GM19043 (cell line): ENCODE measurements at regions not wholly inside any gene's neighbourhood (a gene's known extent, or its start where the extent isn't known, plus 50 kb on each side); places are given as distances from the start of the nearest gene placed in this dataset.

Experiments
- ATAC-seq: cut with Tn5 transposase; IDR thresholded peaks from one replicate; pipeline ENCODE4 v1.9.1; 2021; ENCODE audit warnings: low read depth; ENCODE audit not compliant: unreplicated experiment

DNA sequence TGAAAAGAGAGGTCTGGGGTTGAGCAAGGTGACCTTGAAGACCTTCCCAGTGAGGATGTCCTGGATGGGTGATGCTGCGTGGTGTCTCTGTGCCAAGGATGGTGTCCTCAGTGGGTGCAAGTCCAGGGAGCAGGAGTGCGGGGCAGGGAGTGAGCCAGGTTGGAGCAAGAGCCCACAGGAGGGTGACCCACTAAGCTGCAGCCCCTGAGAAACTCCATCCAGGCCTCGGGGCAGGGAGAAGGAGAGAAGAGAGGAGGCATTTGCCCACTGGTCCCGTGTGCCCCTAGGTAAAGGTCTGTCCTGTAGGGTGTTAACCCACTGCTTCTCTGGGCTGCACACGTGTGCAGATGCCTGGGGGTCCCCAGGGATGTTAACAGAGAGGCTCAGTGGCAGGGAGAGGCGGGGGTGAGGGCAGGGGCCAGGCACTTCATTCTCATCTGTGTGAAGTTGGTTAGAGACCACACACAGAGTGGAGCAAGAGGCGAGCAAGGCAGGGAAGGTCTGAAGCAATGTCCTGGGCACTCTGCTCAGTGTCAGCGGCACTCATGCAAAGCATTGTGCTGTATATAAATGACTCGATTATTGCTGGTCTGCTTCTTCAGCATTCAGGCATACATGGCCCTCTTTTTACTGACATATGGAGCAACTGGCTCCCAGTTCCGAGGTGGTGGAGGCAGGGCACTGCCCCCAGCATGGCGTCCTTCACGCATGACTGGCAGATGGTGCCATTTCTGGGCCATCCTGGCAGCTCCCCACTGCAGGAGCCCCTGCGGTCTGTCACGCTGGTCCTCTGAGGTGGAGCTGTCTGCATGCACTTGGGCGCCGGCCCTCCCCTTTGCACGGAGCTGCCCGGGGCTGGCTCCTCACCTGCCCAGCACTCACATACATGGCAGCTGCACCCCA is 117.2 kb upstream of the HS6ST1 start:
- ATAC-seq = no peak

GRCh38 chr2:128436479-128437203 is 118.0 kb upstream of the HS6ST1 start:
- no peak for ATAC-seq

GRCh38 chr2:128437204-128437565 is 118.5 kb upstream of the HS6ST1 start:
- no peak for ATAC-seq

DNA sequence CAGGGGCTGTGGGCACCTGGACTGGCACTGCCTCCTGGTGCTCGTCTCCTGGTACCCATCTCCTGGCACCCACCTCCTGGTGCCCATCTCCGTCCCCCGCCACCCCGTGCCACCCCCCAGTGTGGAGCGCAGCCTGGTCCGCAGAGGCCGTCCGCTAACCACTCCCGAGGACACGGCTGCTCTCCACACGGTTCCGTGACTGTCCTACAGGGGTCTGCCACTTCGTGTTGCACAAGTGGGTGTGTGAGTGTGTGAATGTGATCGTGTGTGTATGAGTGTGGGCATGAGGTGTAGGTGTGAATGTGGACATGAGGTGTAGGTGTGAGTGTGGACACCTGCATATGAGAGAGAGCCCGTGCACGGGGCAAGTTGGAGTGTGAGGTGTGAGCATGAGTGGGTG is 119.4 kb upstream of the HS6ST1 start:
- ATAC-seq = no peak

- ATAC-seq = no peak
Observed at GRCh38 chr2:128438586-128438985, 119.9 kb upstream of the HS6ST1 start.

- ATAC-seq = no peak
Observed at GRCh38 chr2:128439031-128439790, 120.5 kb upstream of the HS6ST1 start.

DNA sequence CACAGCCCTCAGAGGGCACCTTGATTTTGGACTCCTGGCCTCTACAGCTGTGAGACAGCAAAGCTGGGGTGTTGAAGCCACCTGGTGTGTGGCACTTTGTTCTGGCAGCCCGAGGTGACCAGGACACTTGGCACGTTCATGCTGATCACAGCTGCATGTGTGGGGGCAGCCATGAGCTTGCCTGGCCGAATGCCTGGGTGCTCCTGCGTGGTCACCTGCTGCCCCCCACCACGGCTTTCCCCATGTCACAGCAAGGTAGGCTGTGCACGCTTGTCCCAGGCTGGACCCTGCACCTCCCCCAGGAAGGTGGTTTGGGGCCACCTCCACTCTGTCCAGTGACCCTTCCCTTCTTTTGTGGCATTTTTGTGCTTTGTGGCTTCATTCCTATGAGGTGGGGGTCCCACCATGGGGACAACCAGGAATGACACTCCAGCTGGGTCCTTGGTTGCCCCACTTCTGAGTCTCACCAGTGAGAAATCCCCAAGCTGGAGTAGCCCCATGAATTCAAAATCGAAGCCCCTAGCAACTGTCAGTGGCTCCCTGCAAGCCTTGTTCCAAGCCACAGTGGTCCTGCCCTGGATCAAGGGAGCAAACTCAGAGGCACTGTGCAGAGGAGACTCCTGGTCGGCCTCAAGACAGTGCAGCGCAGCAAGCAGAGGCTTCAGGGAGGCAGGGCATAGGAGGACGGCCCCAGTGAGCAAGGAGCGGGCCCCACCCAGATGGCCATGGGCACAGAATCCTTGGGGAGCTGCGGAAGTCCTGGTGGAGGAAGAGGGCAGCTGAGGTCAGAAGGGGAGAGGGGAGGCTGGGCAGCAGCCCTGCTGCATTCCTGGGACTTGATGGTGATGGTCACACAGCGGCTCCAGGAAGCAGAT is 121.4 kb upstream of the HS6ST1 start:
- ATAC-seq = no peak

GRCh38 chr2:128440666-128441340 is 122.1 kb upstream of the HS6ST1 start:
- no peak for ATAC-seq

- ATAC-seq = no peak
Observed at GRCh38 chr2:128441341-128442052, 122.8 kb upstream of the HS6ST1 start.

DNA sequence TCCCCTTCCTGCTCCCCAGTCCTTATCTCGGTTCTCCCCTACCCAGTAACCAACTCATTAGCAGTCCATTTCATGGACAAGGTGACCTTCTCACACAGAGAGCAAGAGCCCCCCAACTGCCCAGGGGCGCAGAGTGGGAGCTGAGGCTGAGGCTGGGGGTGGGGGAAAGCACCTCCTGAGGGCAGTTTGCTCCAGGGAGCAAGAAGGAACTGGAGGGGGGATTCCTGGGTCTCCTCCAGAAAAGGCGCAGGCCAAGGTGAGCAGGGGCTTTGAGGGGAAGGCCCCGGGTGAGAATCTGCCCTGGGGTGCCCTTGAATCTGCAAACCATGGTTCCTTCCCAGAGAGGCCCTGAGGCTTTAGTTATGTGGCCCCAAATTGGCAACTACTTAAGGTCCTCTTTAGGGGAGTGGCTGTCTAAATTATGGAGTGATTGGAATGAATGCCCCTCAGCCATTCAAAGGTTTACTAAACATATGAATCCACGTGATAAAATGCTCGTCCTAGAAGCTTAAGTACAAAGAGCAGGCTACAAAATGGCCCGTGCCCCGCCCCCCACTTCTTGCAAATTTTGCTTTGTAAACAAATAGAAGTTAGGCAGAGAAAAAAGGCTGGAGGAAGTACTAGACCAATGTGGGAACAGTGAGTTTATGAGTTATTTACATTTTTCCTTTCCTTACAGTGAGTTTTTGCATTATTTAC is 123.5 kb upstream of the HS6ST1 start:
- no peak for ATAC-seq

GRCh38 chr2:128442891-128443302 is 124.2 kb upstream of the HS6ST1 start:
- ATAC-seq = no peak

DNA sequence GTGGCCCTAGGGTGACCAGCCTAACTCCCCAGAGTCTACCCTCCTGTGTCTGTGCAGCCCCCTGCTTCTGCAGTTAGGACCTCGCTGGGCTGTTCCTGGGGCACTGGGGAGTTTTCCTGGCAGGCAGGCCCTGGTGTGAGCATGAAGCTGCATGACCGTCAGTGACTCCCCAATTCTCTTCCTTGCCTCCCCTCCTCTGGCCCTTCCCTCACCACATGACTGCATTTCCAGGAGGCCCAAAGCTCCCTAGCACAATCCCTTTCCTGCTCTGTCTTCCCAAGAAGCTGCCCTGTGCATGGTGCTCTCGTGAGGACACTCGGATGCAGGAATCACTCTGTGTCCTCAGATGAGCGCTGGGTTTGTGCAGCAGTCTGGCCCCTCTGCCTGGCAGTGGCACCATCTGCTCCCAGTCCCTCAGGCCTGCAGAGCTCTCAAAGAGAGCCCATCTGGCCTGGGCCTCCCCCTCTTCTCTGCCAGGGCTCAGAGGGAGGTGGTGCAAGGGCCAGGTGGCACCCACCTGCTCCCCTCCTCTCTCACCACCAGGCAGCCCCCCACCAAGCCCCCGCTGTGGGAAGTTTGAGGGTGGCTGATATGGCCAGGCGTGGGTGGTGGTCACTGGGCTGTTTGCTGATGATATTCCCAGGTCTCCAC is 125.6 kb upstream of the HS6ST1 start:
- ATAC-seq = no peak

DNA sequence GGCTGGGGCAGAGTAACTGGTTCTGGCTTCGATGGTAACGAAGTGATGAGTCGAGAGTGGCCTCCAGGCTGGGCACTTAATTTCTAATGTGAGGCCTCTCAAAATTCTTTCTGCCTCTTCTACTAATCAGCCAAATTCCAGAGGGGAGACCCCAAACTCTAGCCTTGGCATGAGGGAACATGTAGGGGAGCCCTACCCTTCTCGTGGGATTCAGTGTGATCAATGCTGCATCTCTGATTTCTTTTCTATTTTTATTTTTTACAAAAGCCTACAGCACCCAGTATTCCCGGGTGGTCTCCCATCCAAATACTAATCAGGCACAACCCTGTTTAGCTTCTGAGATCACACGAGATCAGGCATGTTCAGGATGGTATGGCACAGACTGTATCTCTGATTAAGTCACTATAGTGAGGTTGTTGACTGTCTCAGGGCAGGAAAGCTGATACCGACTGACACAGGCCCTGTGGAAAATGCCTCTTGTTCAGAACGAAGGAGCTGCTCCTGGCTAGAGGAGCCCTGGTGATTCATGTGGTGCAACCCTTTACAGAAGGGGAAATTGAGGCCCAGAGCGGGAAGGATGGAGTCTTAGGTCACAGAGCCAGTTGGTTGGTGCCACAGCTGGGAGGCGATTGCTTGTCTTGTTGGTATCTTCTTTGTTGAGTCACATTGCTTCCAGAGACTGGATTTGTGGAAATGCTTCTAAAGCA is 126.3 kb upstream of the HS6ST1 start:
- ATAC-seq = no peak

- ATAC-seq = no peak
Observed at GRCh38 chr2:128445523-128445900, 126.8 kb upstream of the HS6ST1 start.

DNA sequence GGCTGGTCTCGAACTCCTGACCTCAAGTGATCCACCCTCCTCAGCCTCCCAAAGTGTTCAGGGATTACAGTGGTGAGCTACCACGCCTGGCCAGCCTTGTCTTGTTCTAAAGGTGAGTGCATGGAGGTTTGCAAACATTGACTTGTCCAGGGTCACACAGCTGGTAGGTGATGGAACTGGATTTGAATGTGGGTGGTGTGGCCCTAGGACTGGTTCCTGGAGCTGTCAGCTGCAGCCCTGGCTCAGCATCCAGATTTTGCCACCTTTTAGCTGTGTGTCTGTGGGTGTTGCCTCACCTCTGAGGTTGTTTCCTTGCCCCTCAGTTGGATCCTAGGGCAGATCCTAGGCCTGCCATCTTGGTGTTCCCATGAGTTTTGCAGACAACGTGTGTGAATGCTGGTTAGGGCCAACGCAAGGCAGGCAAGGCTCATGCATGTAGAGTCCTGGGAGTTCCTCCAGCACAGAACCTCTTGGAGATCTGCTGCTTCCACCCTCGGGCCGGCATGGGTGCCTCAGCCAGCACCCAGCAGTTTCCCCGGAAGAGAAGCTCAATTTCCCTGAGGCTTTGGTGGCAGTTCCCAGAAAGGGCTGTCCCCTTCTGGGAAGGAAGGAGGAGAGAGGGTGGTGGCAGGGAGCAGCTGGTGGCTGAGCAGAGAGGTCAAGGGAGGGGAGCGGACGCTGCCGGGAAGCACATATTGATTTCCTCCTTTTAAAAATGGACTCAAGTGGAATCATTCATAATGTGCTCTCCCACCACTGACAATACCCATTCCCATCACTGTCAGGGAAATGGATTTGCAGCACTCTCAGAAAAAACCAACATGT is 127.6 kb upstream of the HS6ST1 start:
- no peak for ATAC-seq

- no peak for ATAC-seq
Observed at GRCh38 chr2:128446874-128447537, 128.3 kb upstream of the HS6ST1 start.
